ENCODE measurements at regions not wholly inside any gene's neighbourhood (a gene's known extent, or its start where the extent isn't known, plus 50 kb on each side); places are given as distances from the start of the nearest gene placed in this dataset.

- FAIRE-seq (no peak), DNase-seq (ENCODE audit: insufficient read length, low spot score) (no peak)
- no peak for TF ChIP-seq PAX5 (IDR thresholded peaks at IDR 0.05; ENCODE audit: insufficient read depth, low read length, severe bottlenecking)
- TF ChIP-seq POLR2A (IDR thresholded peaks at IDR 0.05; ENCODE audit: low read depth, low read length), result no peak
- no peak for TF ChIP-seq POU2F2 (IDR thresholded peaks at IDR 0.05; ENCODE audit: low read depth, low read length)
- no peak for TF ChIP-seq SPI1 (IDR thresholded peaks at IDR 0.05; ENCODE audit: low read depth, low read length)
Measured at GRCh38 chr14:97902630-97903029, 1105.4 kb downstream of the VRK1 start.

GRCh38 chr14:97903821-97904220 lies 1106.6 kb downstream of the VRK1 start:
- TF ChIP-seq POLR2A (IDR thresholded peaks at IDR 0.05; ENCODE audit: low read depth, low read length) (no peak), TAF1 (IDR thresholded peaks at IDR 0.05; ENCODE audit: low read depth, low read length) (no peak), SPI1 (IDR thresholded peaks at IDR 0.05; ENCODE audit: low read depth, low read length) (no peak), POU2F2 (IDR thresholded peaks at IDR 0.05; ENCODE audit: low read depth, low read length) (no peak), PAX5 (IDR thresholded peaks at IDR 0.05; ENCODE audit: insufficient read depth, low read length, severe bottlenecking) (no peak), POLR2AphosphoS5 (IDR thresholded peaks at IDR 0.05; ENCODE audit: low read depth, low read length) (no peak)
- DNase-seq (ENCODE audit: insufficient read length, low spot score) (no peak), FAIRE-seq (no peak)

DNA sequence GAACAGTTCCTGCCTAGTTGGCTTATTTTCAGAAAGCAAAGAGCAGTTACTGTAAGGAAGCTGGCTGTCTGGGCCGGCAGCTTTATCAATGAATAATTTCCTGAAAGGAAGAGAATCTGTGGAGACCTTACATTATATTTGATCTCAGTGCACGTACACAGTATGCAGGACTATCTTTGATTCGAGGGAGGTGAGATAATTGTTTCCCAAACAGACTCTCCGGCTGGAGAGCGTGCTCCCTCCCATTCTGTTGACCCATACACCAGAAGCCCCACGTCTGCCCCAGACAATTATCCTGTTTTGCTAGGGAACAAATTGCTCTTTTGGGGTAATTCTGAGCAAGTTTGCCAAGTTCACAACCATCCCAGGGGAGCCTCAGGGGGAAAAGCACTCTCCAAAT lies 1115.0 kb downstream of the VRK1 start:
- FAIRE-seq, result no peak
- TF ChIP-seq POLR2A (IDR thresholded peaks at IDR 0.05; ENCODE audit: low read depth, low read length), result no peak
- TF ChIP-seq TAF1 (IDR thresholded peaks at IDR 0.05; ENCODE audit: low read depth, low read length), result no peak
- TF ChIP-seq SPI1 (IDR thresholded peaks at IDR 0.05; ENCODE audit: low read depth, low read length), result no peak
- no peak for TF ChIP-seq POLR2AphosphoS5 (IDR thresholded peaks at IDR 0.05; ENCODE audit: low read depth, low read length)
- no peak for TF ChIP-seq POU2F2 (IDR thresholded peaks at IDR 0.05; ENCODE audit: low read depth, low read length)
- TF ChIP-seq PAX5 (IDR thresholded peaks at IDR 0.05; ENCODE audit: insufficient read depth, low read length, severe bottlenecking), result no peak
- no peak for DNase-seq (ENCODE audit: insufficient read length, low spot score)

DNA sequence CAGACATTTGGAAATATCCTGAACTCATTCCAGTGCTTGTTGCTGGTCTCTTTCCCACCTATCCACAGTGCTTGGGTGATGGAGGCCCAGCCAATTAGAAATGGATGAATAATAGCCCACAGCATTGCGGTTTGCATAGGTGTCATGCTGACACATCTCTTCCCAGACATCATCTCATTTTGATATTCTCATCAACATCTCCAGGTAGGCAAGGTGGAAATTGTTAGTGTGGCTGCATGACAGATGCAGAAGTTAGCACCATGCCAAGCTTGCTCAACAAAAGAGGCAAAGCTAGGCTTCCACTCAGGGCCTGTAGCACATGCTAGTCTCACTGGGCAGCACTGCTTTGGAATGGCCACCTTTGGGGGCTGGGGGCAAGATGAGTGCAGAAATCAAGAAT lies 1118.9 kb downstream of the VRK1 start:
- DNase-seq (ENCODE audit: insufficient read length, low spot score), result no peak
- no peak for TF ChIP-seq POU2F2 (IDR thresholded peaks at IDR 0.05; ENCODE audit: low read depth, low read length)
- no peak for TF ChIP-seq PAX5 (IDR thresholded peaks at IDR 0.05; ENCODE audit: insufficient read depth, low read length, severe bottlenecking)
- TF ChIP-seq SPI1 (IDR thresholded peaks at IDR 0.05; ENCODE audit: low read depth, low read length), result no peak
- TF ChIP-seq TAF1 (IDR thresholded peaks at IDR 0.05; ENCODE audit: low read depth, low read length), result no peak
- TF ChIP-seq POLR2A (IDR thresholded peaks at IDR 0.05; ENCODE audit: low read depth, low read length), result no peak
- no peak for TF ChIP-seq POLR2AphosphoS5 (IDR thresholded peaks at IDR 0.05; ENCODE audit: low read depth, low read length)
- FAIRE-seq, result no peak

GRCh38 chr14:97916669-97917568 lies 1119.7 kb downstream of the VRK1 start:
- TF ChIP-seq TAF1 (IDR thresholded peaks at IDR 0.05; ENCODE audit: low read depth, low read length) (no peak), SPI1 (IDR thresholded peaks at IDR 0.05; ENCODE audit: low read depth, low read length) (no peak), POU2F2 (IDR thresholded peaks at IDR 0.05; ENCODE audit: low read depth, low read length) (no peak), PAX5 (IDR thresholded peaks at IDR 0.05; ENCODE audit: insufficient read depth, low read length, severe bottlenecking) (no peak), POLR2A (IDR thresholded peaks at IDR 0.05; ENCODE audit: low read depth, low read length) (no peak), POLR2AphosphoS5 (IDR thresholded peaks at IDR 0.05; ENCODE audit: low read depth, low read length) (no peak)
- DNase-seq (ENCODE audit: insufficient read length, low spot score) (no peak), FAIRE-seq (no peak)

DNA sequence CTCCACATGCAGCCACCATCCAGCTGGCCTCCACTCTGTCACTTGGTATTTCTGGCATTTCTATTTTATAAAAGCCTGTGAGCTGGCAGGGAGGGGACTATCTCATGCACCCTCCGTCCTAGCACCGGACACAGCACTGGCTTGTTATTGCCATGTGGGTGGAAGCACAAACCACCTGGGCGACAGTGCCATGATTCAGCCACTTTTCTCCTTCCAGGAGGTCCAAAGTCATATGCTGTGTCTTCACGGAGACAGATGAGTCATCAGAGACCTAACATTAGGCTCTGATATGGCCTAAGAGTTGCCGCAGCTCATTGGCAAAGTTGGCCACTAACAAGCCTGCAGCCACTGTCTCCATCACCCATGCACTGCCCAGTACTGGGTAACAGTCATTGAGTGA lies 1123.0 kb downstream of the VRK1 start:
- DNase-seq (ENCODE audit: insufficient read length, low spot score) (no peak), FAIRE-seq (no peak)
- TF ChIP-seq TAF1 (IDR thresholded peaks at IDR 0.05; ENCODE audit: low read depth, low read length) (no peak), POLR2A (IDR thresholded peaks at IDR 0.05; ENCODE audit: low read depth, low read length) (no peak), PAX5 (IDR thresholded peaks at IDR 0.05; ENCODE audit: insufficient read depth, low read length, severe bottlenecking) (no peak), SPI1 (IDR thresholded peaks at IDR 0.05; ENCODE audit: low read depth, low read length) (no peak), POLR2AphosphoS5 (IDR thresholded peaks at IDR 0.05; ENCODE audit: low read depth, low read length) (no peak), POU2F2 (IDR thresholded peaks at IDR 0.05; ENCODE audit: low read depth, low read length) (no peak)

DNA sequence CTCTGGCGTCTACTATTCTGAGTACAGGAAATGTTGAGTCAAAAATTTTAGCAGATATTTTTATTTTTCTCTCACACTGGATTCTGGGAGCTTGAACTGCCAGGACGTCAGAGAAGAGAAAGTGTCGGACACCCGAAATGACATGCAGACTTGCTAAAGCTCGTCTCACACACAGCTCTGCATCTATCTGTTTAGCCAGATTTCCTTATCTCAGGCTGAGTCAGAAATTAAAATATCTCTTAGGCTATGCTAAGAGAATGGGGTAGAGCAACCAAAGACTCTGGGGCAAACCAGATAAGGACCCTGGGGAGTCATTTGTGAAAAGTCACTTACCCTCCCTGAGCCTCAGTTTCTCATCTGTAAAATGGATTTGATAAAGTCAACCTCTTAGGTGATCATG lies 1124.1 kb downstream of the VRK1 start:
- DNase-seq (ENCODE audit: insufficient read length, low spot score) (no peak), FAIRE-seq (no peak)
- no peak for TF ChIP-seq PAX5 (IDR thresholded peaks at IDR 0.05; ENCODE audit: insufficient read depth, low read length, severe bottlenecking)
- no peak for TF ChIP-seq POLR2AphosphoS5 (IDR thresholded peaks at IDR 0.05; ENCODE audit: low read depth, low read length)
- TF ChIP-seq POU2F2 (IDR thresholded peaks at IDR 0.05; ENCODE audit: low read depth, low read length), result no peak
- TF ChIP-seq TAF1 (IDR thresholded peaks at IDR 0.05; ENCODE audit: low read depth, low read length), result no peak
- no peak for TF ChIP-seq POLR2A (IDR thresholded peaks at IDR 0.05; ENCODE audit: low read depth, low read length)

- FAIRE-seq (no peak), DNase-seq (ENCODE audit: insufficient read length, low spot score) (no peak)
- TF ChIP-seq POU2F2 (IDR thresholded peaks at IDR 0.05; ENCODE audit: low read depth, low read length) (no peak), POLR2A (IDR thresholded peaks at IDR 0.05; ENCODE audit: low read depth, low read length) (no peak), SPI1 (IDR thresholded peaks at IDR 0.05; ENCODE audit: low read depth, low read length) (no peak), TAF1 (IDR thresholded peaks at IDR 0.05; ENCODE audit: low read depth, low read length) (no peak), PAX5 (IDR thresholded peaks at IDR 0.05; ENCODE audit: insufficient read depth, low read length, severe bottlenecking) (no peak), POLR2AphosphoS5 (IDR thresholded peaks at IDR 0.05; ENCODE audit: low read depth, low read length) (no peak)
Measured at GRCh38 chr14:97924922-97925613, 1127.9 kb downstream of the VRK1 start.

DNA sequence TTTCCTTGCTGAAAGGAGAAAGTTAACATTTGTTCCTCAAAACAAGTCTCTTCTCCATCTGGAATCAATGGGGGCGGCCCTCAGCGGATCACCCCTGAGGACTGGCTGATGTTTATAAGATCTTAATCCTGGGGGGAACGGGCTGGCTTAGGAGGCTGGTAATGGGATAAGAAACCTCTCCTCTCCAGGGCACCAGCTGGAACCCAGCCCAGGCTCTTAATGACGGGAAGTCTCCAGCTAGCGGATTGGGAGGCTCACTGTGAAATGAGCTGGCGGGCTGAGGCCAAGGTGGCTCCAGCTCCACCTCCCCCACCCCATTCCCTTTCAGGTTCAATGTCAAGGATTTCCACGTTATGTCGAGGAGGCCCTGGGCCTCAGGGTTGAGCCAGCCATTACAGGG lies 1133.0 kb downstream of the VRK1 start:
- FAIRE-seq (no peak), DNase-seq (ENCODE audit: insufficient read length, low spot score) (no peak)
- TF ChIP-seq POU2F2 (IDR thresholded peaks at IDR 0.05; ENCODE audit: low read depth, low read length), result no peak
- no peak for TF ChIP-seq TAF1 (IDR thresholded peaks at IDR 0.05; ENCODE audit: low read depth, low read length)
- no peak for TF ChIP-seq PAX5 (IDR thresholded peaks at IDR 0.05; ENCODE audit: insufficient read depth, low read length, severe bottlenecking)
- no peak for TF ChIP-seq POLR2A (IDR thresholded peaks at IDR 0.05; ENCODE audit: low read depth, low read length)
- no peak for TF ChIP-seq POLR2AphosphoS5 (IDR thresholded peaks at IDR 0.05; ENCODE audit: low read depth, low read length)
- TF ChIP-seq SPI1 (IDR thresholded peaks at IDR 0.05; ENCODE audit: low read depth, low read length), result no peak

Measured in GM12891 (cell line).